Glutamatergic neuron (in vitro differentiated cells): ENCODE measurements at regions not wholly inside any gene's neighbourhood (a gene's known extent, or its start where the extent isn't known, plus 50 kb on each side); places are given as distances from the start of the nearest gene placed in this dataset.

Experiments
- DNase-seq: peaks from one replicate; pipeline ENCODE4 v3.0.0; 2022
- H3K27ac Mint-ChIP-seq: one replicate; pipeline ENCODE4 v1.8.0; 2020; ENCODE audit warnings: mild to moderate bottlenecking, mixed read lengths, inconsistent platforms; ENCODE audit not compliant: unreplicated experiment
- H3K27me3 Mint-ChIP-seq: one replicate; pipeline ENCODE4 v1.8.0; 2020; ENCODE audit warnings: mild to moderate bottlenecking, moderate library complexity, mixed read lengths, inconsistent platforms; ENCODE audit not compliant: unreplicated experiment
- H3K36me3 Mint-ChIP-seq: one replicate; pipeline ENCODE4 v1.8.0; 2020; ENCODE audit warnings: mild to moderate bottlenecking, mixed read lengths, inconsistent platforms; ENCODE audit not compliant: unreplicated experiment
- H3K4me1 Mint-ChIP-seq: one replicate; pipeline ENCODE4 v1.8.0; 2020; ENCODE audit warnings: mild to moderate bottlenecking, low read depth, mixed read lengths, inconsistent platforms; ENCODE audit not compliant: unreplicated experiment
- H3K4me3 Mint-ChIP-seq: one replicate; pipeline ENCODE4 v1.8.0; 2020; ENCODE audit warnings: mild to moderate bottlenecking, mixed read lengths, inconsistent platforms; ENCODE audit not compliant: unreplicated experiment
- H3K9me3 Mint-ChIP-seq: one replicate; pipeline ENCODE4 v1.8.0; 2020; ENCODE audit warnings: mild to moderate bottlenecking, moderate library complexity, mixed read lengths, inconsistent platforms; ENCODE audit not compliant: unreplicated experiment
- TF ChIP-seq, protein P1 (sequence below): fragments of 200-600 bp; sonication (generic); IDR thresholded peaks from one replicate; pipeline ENCODE4 v1.5.0; 2021; ENCODE audit not compliant: partially characterized antibody, unreplicated experiment

DNA sequence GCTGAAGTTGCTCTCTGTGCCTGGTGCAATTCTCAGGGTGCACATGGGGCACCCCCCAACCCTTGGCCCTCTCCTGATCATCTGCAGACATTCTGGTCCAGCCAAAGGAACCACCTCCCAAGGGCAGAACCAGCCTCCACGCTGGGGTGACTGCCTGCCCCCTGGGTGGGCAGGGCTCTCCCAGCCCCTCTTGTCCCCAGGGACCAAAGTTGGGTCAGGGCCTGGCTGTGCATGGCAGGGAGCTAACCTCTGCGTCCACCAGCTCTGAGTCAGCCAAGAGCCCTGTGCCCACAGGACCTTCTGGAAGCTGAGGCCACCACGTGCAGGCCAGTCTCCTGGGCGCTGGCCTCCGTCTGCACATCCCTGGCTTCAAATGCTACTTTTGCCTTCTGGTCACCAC is 101.9 kb downstream of the SIK1 start:
- Mint-ChIP-seq H3K27ac (no peak overlapping the region), H3K4me1 (peaks cover 19% of the 10 kb centered on the region)

DNA sequence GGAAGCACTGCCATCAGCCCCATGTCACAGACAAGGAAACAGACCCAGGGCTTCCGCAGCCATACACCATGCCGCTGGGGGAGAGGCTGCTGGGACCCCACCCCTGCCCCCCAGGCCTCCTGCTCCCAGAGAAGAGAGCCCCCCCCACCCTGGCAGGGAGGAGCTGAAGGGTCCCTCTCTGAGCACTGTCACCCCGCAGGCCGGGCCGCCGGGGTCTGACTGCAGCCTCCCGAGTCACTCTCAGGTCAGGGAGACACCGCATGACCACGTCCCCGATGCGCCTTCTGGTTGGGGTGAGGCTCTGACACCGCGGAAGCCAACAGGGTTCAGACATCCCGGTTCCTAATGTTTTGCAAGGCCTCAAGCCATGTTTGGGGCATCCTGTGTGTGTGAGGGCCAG is 102.3 kb downstream of the SIK1 start:
- Mint-ChIP-seq H3K36me3 (no peaks in the 10 kb centered on the region), H3K9me3 (peaks cover 5% of the 10 kb centered on the region), H3K4me3 (no peak overlapping the region), H3K27me3 (peaks cover 1% of the 10 kb centered on the region), H3K27ac (no peak overlapping the region), H3K4me1 (peaks cover 22% of the 10 kb centered on the region)
- no peak for DNase-seq
- TF ChIP-seq, protein P1, sequence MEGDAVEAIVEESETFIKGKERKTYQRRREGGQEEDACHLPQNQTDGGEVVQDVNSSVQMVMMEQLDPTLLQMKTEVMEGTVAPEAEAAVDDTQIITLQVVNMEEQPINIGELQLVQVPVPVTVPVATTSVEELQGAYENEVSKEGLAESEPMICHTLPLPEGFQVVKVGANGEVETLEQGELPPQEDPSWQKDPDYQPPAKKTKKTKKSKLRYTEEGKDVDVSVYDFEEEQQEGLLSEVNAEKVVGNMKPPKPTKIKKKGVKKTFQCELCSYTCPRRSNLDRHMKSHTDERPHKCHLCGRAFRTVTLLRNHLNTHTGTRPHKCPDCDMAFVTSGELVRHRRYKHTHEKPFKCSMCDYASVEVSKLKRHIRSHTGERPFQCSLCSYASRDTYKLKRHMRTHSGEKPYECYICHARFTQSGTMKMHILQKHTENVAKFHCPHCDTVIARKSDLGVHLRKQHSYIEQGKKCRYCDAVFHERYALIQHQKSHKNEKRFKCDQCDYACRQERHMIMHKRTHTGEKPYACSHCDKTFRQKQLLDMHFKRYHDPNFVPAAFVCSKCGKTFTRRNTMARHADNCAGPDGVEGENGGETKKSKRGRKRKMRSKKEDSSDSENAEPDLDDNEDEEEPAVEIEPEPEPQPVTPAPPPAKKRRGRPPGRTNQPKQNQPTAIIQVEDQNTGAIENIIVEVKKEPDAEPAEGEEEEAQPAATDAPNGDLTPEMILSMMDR: no peak

More for the DNA sequence above, 101.9 kb downstream of the SIK1 start:
- Mint-ChIP-seq H3K9me3 (peaks cover 5% of the 10 kb centered on the region), H3K4me3 (no peak overlapping the region), H3K27me3 (peaks cover 1% of the 10 kb centered on the region), H3K36me3 (no peaks in the 10 kb centered on the region)
- DNase-seq: no peak
- TF ChIP-seq, protein P1: no peak

DNA sequence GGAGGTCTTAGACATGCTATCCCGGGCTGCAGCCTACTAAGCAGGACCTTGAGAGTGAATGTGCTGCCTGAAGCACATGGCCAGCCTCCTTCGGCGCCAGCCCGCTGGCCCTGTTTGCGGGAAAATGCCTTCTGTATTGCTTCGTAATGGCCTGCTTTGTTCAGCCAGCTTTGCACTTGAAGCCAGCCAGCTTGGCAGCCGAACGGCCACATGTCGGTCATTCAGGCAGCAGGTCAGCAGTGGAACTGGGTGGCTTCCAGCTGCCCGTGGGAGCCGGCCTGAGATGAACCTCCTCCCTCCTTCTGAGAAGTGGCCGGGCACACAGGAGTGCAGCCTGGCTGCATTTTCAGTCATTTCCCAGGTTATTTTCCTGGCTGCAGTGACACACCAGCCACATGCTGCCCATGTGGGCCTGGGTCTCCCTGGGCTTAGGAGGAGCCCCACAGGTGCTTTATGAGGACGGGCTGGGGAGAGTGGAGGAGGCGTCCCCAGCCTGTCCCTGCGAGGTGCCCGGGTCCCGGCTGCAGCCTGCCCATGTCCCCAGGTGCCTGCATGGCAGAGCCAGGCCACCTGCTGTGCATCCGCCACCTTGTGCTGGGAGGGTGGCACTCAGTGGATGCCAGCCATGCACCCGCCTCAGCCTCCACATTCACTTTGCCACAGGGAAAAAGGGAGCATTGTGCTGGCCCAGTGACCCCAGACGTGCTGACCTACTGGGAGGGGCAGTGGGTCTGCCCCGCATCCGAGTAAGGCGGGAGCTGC is 103.5 kb downstream of the SIK1 start:
- peaks cover 34% of the 10 kb centered on the region for H3K4me1 Mint-ChIP-seq
- H3K36me3 Mint-ChIP-seq: no peaks in the 10 kb centered on the region
- TF ChIP-seq, protein P1: no peak
- peaks cover 1% of the 10 kb centered on the region for H3K27me3 Mint-ChIP-seq
- H3K9me3 Mint-ChIP-seq: peaks cover 5% of the 10 kb centered on the region
- DNase-seq: no peak
- no peak overlapping the region for H3K27ac Mint-ChIP-seq
- H3K4me3 Mint-ChIP-seq: no peak overlapping the region

DNA sequence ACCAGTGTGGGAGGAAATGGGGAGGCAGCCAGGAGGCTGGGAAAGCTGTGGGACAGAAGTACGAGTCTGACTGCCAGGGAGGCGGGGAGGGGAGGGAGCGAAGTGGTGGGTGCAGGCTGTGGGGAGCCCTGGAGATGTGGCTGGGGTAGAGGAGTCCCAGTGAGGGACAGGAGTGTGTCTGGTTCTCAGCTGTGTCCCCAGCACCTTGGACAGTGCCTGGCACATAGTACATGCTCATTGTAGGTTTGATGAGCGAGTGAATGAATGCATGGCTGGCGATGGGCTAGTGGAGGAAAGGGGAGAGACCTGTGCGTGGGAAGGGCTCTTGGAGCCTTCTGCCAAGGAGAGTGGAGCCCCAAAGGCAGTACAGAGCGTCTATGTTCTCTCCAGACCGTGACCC is 104.1 kb downstream of the SIK1 start:
- Mint-ChIP-seq H3K4me3 (no peak overlapping the region), H3K27ac (no peak overlapping the region), H3K9me3 (peaks cover 3% of the 10 kb centered on the region), H3K27me3 (peaks cover 1% of the 10 kb centered on the region), H3K4me1 (peaks cover 32% of the 10 kb centered on the region), H3K36me3 (no peaks in the 10 kb centered on the region)
- no peak for DNase-seq
- TF ChIP-seq, protein P1: no peak

DNA sequence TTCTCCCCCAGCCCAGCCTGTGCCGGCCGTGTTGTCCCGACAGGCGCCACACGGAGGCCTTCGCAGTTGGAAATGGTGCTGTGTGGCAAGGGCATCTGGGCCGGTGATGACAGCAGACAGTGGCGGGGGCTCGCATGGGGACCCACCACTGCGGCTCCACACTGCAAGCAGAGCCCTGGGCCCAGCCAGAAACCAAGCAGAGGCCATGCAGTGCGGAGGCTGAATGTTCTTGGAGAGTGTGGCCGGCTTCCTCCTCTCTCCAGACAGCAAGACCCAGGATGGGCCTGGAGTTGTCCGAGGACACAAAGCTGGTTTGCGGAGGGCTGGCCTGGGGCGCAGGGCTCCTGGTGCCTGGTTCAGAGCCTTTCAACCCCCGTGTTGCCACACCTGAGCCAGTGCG is 104.6 kb downstream of the SIK1 start:
- Mint-ChIP-seq H3K27me3 (peaks cover 1% of the 10 kb centered on the region), H3K9me3 (peaks cover 3% of the 10 kb centered on the region), H3K4me3 (no peak overlapping the region), H3K36me3 (no peaks in the 10 kb centered on the region), H3K27ac (no peak overlapping the region), H3K4me1 (peaks cover 32% of the 10 kb centered on the region)
- DNase-seq: no peak
- TF ChIP-seq, protein P1: no peak
